Endodermal cell (in vitro differentiated cells): ENCODE measurements at regions not wholly inside any gene's neighbourhood (a gene's known extent, or its start where the extent isn't known, plus 50 kb on each side); places are given as distances from the start of the nearest gene placed in this dataset.

Source experiments
- DNase-seq: peaks from one replicate; pipeline ENCODE4 v3.0.0-alpha.2; 2017
- H3K27ac ChIP-seq: 2 replicates; pipeline ENCODE4 v1.5.1; 2013; ENCODE audit warnings: mild to moderate bottlenecking, low read depth, low read length, moderate library complexity
- H3K27me3 ChIP-seq: 2 replicates; pipeline ENCODE4 v1.6.1; 2013; ENCODE audit warnings: mild to moderate bottlenecking, low read length, moderate library complexity; ENCODE audit not compliant: insufficient read depth, control insufficient read depth, poor library complexity, severe bottlenecking
- H3K36me3 ChIP-seq: 2 replicates; pipeline ENCODE4 v1.7.0; 2013; ENCODE audit warnings: mild to moderate bottlenecking, low read length, moderate library complexity; ENCODE audit not compliant: control insufficient read depth, insufficient read depth
- H3K4me1 ChIP-seq: one replicate; pipeline ENCODE4 v1.7.0; 2013; ENCODE audit warnings: low read length; ENCODE audit not compliant: control insufficient read depth, insufficient read depth
- H3K4me3 ChIP-seq: 2 replicates; pipeline ENCODE4 v1.5.1; 2013; ENCODE audit warnings: mild to moderate bottlenecking, low read length, moderate library complexity
- H3K9ac ChIP-seq: 2 replicates; pipeline ENCODE4 v1.6.1; 2013; ENCODE audit warnings: mild to moderate bottlenecking, low read length, moderate library complexity; ENCODE audit not compliant: poor library complexity, severe bottlenecking; ENCODE audit errors: extremely low read depth
- H3K9me3 ChIP-seq: 2 replicates; pipeline ENCODE4 v1.6.1; 2013; ENCODE audit warnings: mild to moderate bottlenecking, low read length, moderate library complexity; ENCODE audit not compliant: control insufficient read depth
- H3K27ac Mint-ChIP-seq: 2 replicates; pipeline ENCODE4 v1.8.0; 2020; ENCODE audit warnings: mixed read lengths
- H3K27me3 Mint-ChIP-seq: 2 replicates; pipeline ENCODE4 v1.8.0; 2021; ENCODE audit warnings: mild to moderate bottlenecking, mixed read lengths; ENCODE audit not compliant: insufficient read depth
- H3K36me3 Mint-ChIP-seq: 2 replicates; pipeline ENCODE4 v1.8.0; 2020; ENCODE audit warnings: low read depth, mixed read lengths
- H3K4me1 Mint-ChIP-seq: 2 replicates; pipeline ENCODE4 v1.8.0; 2020; ENCODE audit warnings: mixed read lengths
- H3K4me3 Mint-ChIP-seq: 2 replicates; pipeline ENCODE4 v1.8.0; 2020; ENCODE audit warnings: mild to moderate bottlenecking, moderate library complexity, mixed read lengths
- H3K9me3 Mint-ChIP-seq: 2 replicates; pipeline ENCODE4 v1.8.0; 2020; ENCODE audit warnings: mild to moderate bottlenecking, mixed read lengths
- CTCF ChIP-seq: fragments of 200-600 bp; sonication (generic); conservative IDR thresholded peaks from 2 replicates; pipeline ENCODE4 v1.5.0; 2021; ENCODE audit warnings: antibody characterized with exemption, mild to moderate bottlenecking
- WGBS, 2 experiments: methylation state at CpG; one replicate each; pipeline versions ENCODE4 v1.1.5 to v1.1.7; 2013; ENCODE audit warnings: missing lambda C conversion rate in 2 of 2, mixed read lengths in 1 of 2; ENCODE audit not compliant: insufficient coverage in 1 of 2, insufficient read length in 1 of 2; 5-methylcytosine and 5-hydroxymethylcytosine counted together

- peak overlapping the region; percentile 86 for H3K27ac ChIP-seq
- DNase-seq: peak; percentile 93
- Mint-ChIP-seq H3K9me3 (peaks cover 2% of the 10 kb centered on the region), H3K4me1 (peaks cover 28% of the 10 kb centered on the region), H3K4me3 (peak overlapping the region; percentile 71), H3K36me3 (no peaks in the 10 kb centered on the region), H3K27me3 (peaks cover 6% of the 10 kb centered on the region), H3K27ac (peak overlapping the region; percentile 96)
- H3K36me3 ChIP-seq: no peaks in the 10 kb centered on the region
- peak overlapping the region; percentile 41 for H3K9ac ChIP-seq
- no peaks in the 10 kb centered on the region for H3K27me3 ChIP-seq
- peaks cover 12% of the 10 kb centered on the region for H3K4me1 ChIP-seq
- TF ChIP-seq CTCF: no peak
- WGBS, 2 experiments: 3 to 5% methylated on average over 14 to 26 of the region's 26 CpGs
- peak overlapping the region; percentile 80 for H3K4me3 ChIP-seq
- no peaks in the 10 kb centered on the region for H3K9me3 ChIP-seq
Measured at GRCh38 chr3:115512565-115513415, 110.5 kb upstream of the GAP43 start.

- peaks cover 12% of the 10 kb centered on the region for H3K4me1 ChIP-seq
- 79 to 83% methylated on average over 2 to 5 of the region's 5 CpGs for WGBS, 2 experiments
- no peaks in the 10 kb centered on the region for H3K9me3 Mint-ChIP-seq
- H3K36me3 ChIP-seq: no peaks in the 10 kb centered on the region
- no peak for DNase-seq
- H3K36me3 Mint-ChIP-seq: no peaks in the 10 kb centered on the region
- H3K27ac Mint-ChIP-seq: peak overlapping the region; percentile 96
- no peaks in the 10 kb centered on the region for H3K27me3 ChIP-seq
- H3K27me3 Mint-ChIP-seq: peaks cover 6% of the 10 kb centered on the region
- peak overlapping the region; percentile 86 for H3K27ac ChIP-seq
- no peak for TF ChIP-seq CTCF
- no peak overlapping the region for H3K9ac ChIP-seq
- H3K9me3 ChIP-seq: no peaks in the 10 kb centered on the region
- peak overlapping the region; percentile 71 for H3K4me3 Mint-ChIP-seq
- peak overlapping the region; percentile 80 for H3K4me3 ChIP-seq
- H3K4me1 Mint-ChIP-seq: peaks cover 31% of the 10 kb centered on the region
Measured at GRCh38 chr3:115513416-115513800, 109.9 kb upstream of the GAP43 start.

GRCh38 chr3:115517457-115518050 is 105.8 kb upstream of the GAP43 start:
- Mint-ChIP-seq H3K27me3 (no peaks in the 10 kb centered on the region), H3K27ac (no peak overlapping the region), H3K36me3 (no peaks in the 10 kb centered on the region), H3K9me3 (no peaks in the 10 kb centered on the region), H3K4me3 (no peak overlapping the region), H3K4me1 (peaks cover 20% of the 10 kb centered on the region)
- Histone ChIP-seq H3K4me1 (peaks cover 7% of the 10 kb centered on the region), H3K4me3 (no peak overlapping the region), H3K36me3 (no peaks in the 10 kb centered on the region), H3K27ac (no peak overlapping the region), H3K9me3 (no peaks in the 10 kb centered on the region), H3K27me3 (no peaks in the 10 kb centered on the region), H3K9ac (no peak overlapping the region)
- DNase-seq: no peak
- WGBS, 2 experiments: 83% methylated on average over 3 of the region's 3 CpGs; no CpG with 5 or more reads in 1 of the 2 experiments
- TF ChIP-seq CTCF: no peak
